NB4 (cell line): ENCODE measurements at regions not wholly inside any gene's neighbourhood (a gene's known extent, or its start where the extent isn't known, plus 50 kb on each side); places are given as distances from the start of the nearest gene placed in this dataset.

ENCODE experiments used
- DNase-seq: peaks from one replicate; pipeline ENCODE4 v3.0.0; 2010; ENCODE audit warnings: low read depth
- H3K4me3 ChIP-seq: one replicate; pipeline ENCODE4 v1.5.1; 2011; ENCODE audit warnings: mild to moderate bottlenecking, low read depth, low read length, moderate library complexity
- CTCF ChIP-seq: IDR thresholded peaks from one replicate; pipeline ENCODE4 v1.5.1; 2012; ENCODE audit warnings: low read depth, low read length
- MYC ChIP-seq: IDR thresholded peaks from 2 replicates; pipeline ENCODE4 v1.6.1; 2011; ENCODE audit warnings: low read depth, low read length
- POLR2A ChIP-seq: IDR thresholded peaks from 2 replicates; pipeline ENCODE4 v1.6.1; 2011; ENCODE audit warnings: mild to moderate bottlenecking; ENCODE audit not compliant: insufficient read length; ENCODE audit errors: extremely low read depth
- TF ChIP-seq, protein P1 (sequence below): IDR thresholded peaks from 2 replicates; pipeline ENCODE4 v1.6.1; 2011; ENCODE audit warnings: low read depth, low read length

- TF ChIP-seq, protein P1, sequence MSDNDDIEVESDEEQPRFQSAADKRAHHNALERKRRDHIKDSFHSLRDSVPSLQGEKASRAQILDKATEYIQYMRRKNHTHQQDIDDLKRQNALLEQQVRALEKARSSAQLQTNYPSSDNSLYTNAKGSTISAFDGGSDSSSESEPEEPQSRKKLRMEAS: no peak
- TF ChIP-seq CTCF (no peak), MYC (no peak), POLR2A (no peak)
- no peak overlapping the region for H3K4me3 ChIP-seq
- no peak for DNase-seq
These were observed 540.8 kb downstream of the BNC2 start for GRCh38 chr9:16329671-16330113.

GRCh38 chr9:16331031-16331430 is 539.4 kb downstream of the BNC2 start:
- DNase-seq: no peak
- H3K4me3 ChIP-seq: no peak overlapping the region
- no peak for TF ChIP-seq POLR2A
- TF ChIP-seq, protein P1: no peak
- TF ChIP-seq CTCF: no peak
- TF ChIP-seq MYC: no peak

DNA sequence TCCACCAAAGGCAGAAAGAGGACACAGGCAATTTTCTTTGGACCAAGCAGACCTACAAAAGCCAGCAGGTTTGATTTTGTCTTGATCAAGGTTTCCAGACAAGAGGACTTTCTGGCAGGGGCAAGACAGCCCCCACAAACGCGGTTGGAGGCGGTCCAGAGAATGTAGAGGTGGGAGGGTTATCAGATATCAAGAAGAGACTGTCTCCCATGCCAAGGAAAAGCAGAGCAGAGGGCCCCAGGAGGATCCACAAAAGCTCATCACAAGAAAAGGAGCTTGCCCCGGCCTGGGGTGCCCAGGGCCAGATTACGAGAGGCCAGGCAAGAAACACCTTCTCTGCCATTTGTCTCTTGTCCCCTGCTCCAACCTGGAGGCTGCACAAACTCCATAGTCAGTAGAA is 538.9 kb downstream of the BNC2 start:
- no peak for DNase-seq
- no peak for TF ChIP-seq CTCF
- TF ChIP-seq POLR2A: no peak
- TF ChIP-seq, protein P1: no peak
- TF ChIP-seq MYC: no peak
- H3K4me3 ChIP-seq: no peak overlapping the region

DNA sequence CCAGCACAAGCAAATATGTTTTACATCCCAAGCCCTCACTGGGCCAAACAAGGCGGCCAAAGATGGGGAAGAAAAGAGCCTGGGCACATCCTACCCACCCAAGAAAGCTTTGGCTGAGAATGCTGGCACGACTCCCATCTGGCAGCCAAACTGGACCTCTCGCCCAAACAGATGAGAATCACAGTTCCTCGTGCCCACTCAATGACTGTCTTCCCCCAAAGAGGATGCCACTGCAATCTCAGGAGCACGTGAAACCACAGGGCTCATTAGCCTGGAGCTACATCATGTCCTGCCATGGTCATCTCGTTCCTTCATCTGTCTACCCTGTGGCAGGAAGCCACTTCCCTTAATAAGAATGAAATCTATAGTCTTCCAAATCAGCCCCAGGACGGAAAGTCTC is 536.8 kb downstream of the BNC2 start:
- no peak for DNase-seq
- no peak overlapping the region for H3K4me3 ChIP-seq
- TF ChIP-seq MYC (no peak), CTCF (no peak), POLR2A (no peak)
- TF ChIP-seq, protein P1: no peak

DNA sequence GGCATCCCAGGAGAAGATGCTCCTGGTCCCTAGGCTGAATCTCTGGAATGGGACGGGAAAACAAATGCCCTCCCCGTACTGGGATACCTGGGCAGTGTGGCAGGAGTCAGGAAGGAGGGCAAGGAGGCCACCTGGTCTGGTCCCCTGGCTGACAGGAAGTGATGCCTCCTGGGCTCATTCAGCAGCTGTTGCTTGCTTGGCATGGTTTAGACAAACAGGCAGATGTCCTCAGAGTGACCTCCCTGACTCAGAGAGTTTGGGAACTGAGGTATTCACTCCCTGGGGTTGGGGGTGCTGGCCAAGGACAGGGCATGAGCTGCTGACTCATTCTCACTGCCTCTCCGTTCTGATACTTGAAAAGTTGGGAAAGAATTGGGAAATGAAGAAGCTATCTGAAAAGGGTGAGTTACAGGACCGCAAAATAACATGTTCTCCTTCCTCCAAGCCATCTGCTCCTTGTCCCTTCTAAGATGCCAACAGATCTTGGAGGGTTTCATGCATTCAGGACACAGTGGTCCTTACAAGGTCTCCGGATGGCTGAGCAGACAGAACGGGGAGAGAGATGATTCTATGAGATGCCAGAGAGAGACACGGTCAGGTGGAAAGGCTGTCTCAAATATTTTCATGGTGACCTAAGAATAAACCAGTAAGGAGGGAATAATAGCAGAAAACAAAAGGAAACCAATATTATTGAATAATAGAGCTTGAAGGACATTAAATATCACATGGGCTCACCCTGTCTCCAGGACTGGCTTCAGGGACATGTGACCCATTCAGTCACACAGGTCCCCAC is 534.5 kb downstream of the BNC2 start:
- peak; percentile 65 for DNase-seq
- no peak overlapping the region for H3K4me3 ChIP-seq

More for the DNA sequence above, 534.5 kb downstream of the BNC2 start:
- no peak for TF ChIP-seq MYC
- no peak for TF ChIP-seq CTCF
- TF ChIP-seq POLR2A: no peak
- TF ChIP-seq, protein P1: no peak
